ENCODE measurements at regions not wholly inside any gene's neighbourhood (a gene's known extent, or its start where the extent isn't known, plus 50 kb on each side); places are given as distances from the start of the nearest gene placed in this dataset.
A peak's percentile ranks its signal among the peaks of the same experiment; 100 is the strongest.
"Not testable (repeated sequence)": the region's sequence is repeated elsewhere in the genome, so short reads cannot be mapped to it uniquely, and the experiment has no call there.

DNA sequence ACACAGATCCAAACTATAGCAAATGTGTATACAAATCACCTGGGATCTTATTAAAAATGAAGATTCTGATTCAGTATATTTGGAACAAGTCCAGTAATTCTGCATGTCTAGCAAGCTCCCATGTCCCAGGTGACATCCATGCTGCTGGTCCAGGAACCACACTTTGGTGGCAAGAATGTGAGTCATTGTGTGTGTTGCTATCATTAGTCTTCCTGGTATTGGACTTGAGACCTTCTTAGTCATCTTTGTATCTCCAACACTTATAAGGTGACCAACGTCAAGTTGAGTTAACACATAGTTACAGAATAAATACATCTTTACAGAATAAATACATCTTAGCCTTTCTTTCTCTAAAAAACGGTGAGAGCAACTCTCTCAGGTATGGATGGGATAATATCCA lies 107.9 kb upstream of the NDUFV2 start:
- Histone ChIP-seq H3K4me1 (ENCODE audit: control insufficient read depth, insufficient read depth, low read length) (peaks cover 2% of the 10 kb centered on the region), H3K27ac (ENCODE audit: low read length) (no peak overlapping the region), H3K9me3 (ENCODE audit: control insufficient read depth in 2 of 2, low read length in 2 of 2) (peaks cover 0 to 5% of the 10 kb centered on the region in 2 donors), H3K27me3 (ENCODE audit: control insufficient read depth in 1 of 2, insufficient read depth in 2 of 2, low read length in 2 of 2) (no peaks in the 10 kb centered on the region), H3K4me3 (ENCODE audit: low read length in 2 of 2) (no peak overlapping the region), H3K36me3 (ENCODE audit: control insufficient read depth in 2 of 2, insufficient read depth in 2 of 2, low read length in 2 of 2) (no peaks in the 10 kb centered on the region), H3K9ac (ENCODE audit: low read length in 2 of 2) (no peak overlapping the region)

- Histone ChIP-seq H3K36me3 (ENCODE audit: control insufficient read depth in 2 of 2, insufficient read depth in 2 of 2, low read length in 2 of 2) (no peaks in the 10 kb centered on the region), H3K9me3 (ENCODE audit: control insufficient read depth in 2 of 2, low read length in 2 of 2) (peaks cover 0 to 5% of the 10 kb centered on the region in 2 donors), H3K27me3 (ENCODE audit: control insufficient read depth in 1 of 2, insufficient read depth in 2 of 2, low read length in 2 of 2) (no peaks in the 10 kb centered on the region), H3K9ac (ENCODE audit: low read length in 2 of 2) (no peak overlapping the region), H3K27ac (ENCODE audit: low read length) (no peak overlapping the region), H3K4me1 (ENCODE audit: control insufficient read depth, insufficient read depth, low read length) (peaks cover 2% of the 10 kb centered on the region), H3K4me3 (ENCODE audit: low read length in 2 of 2) (no peak overlapping the region)
These were observed 107.4 kb upstream of the NDUFV2 start for GRCh38 chr18:8995096-8995495.

- Histone ChIP-seq H3K4me3 (ENCODE audit: low read length in 2 of 2) (no peak overlapping the region), H3K9ac (ENCODE audit: low read length in 2 of 2) (no peak overlapping the region), H3K27me3 (ENCODE audit: control insufficient read depth in 1 of 2, insufficient read depth in 2 of 2, low read length in 2 of 2) (no peaks in the 10 kb centered on the region), H3K27ac (ENCODE audit: low read length) (no peak overlapping the region), H3K9me3 (ENCODE audit: control insufficient read depth in 2 of 2, low read length in 2 of 2) (peaks cover 0 to 5% of the 10 kb centered on the region in 2 donors), H3K4me1 (ENCODE audit: control insufficient read depth, insufficient read depth, low read length) (peaks cover 15% of the 10 kb centered on the region), H3K36me3 (ENCODE audit: control insufficient read depth in 2 of 2, insufficient read depth in 2 of 2, low read length in 2 of 2) (no peaks in the 10 kb centered on the region)
These were observed 105.6 kb upstream of the NDUFV2 start for GRCh38 chr18:8996771-8997432.

DNA sequence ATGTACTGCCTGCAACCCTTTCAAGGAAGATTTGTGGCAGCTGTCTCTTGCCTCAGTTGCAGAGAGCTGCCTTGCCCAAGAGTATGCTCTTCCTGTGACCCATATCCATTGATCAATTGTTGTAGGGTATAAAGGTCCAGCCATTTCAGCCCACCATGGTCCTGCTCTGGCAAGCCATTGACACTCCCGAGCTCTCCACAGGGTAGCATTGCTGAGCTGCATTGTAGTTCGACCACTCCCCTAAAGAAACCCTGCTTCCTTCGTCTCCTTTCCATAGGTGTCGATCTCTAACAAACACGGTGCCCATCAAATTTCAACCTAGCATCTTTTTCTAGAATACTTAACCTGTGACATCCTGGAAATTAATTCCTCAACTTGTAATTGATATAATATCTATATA lies 104.9 kb upstream of the NDUFV2 start:
- no peak overlapping the region for H3K27ac ChIP-seq (ENCODE audit: low read length)

DNA sequence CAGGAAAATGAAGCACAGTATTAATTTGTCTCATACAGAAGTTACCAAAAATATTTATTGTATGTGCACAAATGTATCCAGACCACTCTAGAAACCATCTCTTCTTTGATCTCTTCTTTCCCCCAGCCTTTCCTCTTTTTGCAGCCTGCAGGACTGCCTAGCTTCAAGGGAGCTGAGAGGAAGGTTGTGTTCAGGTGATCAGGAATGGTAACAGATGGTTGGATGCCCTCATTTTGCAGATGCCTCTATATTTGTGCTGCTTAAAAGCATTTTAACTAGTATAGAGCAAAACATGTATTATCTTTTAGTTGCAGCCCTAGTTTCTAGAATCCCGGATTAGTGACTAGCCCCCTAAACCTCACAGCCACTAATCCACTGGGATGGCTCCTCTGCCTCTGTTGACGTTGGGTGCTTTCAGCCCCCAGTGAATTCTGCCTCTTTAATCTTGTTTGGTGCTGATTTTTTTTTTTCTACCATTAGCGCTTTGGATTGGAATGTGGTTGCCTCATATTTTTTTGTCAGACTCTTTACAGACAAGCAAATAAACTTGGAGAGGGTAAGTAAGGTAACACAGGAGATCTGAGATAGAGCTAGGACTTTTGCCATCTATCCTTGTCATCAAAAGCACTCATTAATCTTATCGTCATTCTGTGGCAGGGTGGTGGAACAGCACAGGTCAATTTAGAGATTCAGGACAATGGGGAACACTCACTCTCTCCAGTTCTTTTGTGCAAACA lies 103.8 kb upstream of the NDUFV2 start:
- Histone ChIP-seq H3K27ac (ENCODE audit: low read length) (no peak overlapping the region), H3K4me3 (ENCODE audit: low read length in 2 of 2) (no peak overlapping the region), H3K4me1 (ENCODE audit: control insufficient read depth, insufficient read depth, low read length) (peaks cover 15% of the 10 kb centered on the region), H3K9ac (ENCODE audit: low read length in 2 of 2) (no peak overlapping the region), H3K27me3 (ENCODE audit: control insufficient read depth in 1 of 2, insufficient read depth in 2 of 2, low read length in 2 of 2) (no peaks in the 10 kb centered on the region), H3K36me3 (ENCODE audit: control insufficient read depth in 2 of 2, insufficient read depth in 2 of 2, low read length in 2 of 2) (no peaks in the 10 kb centered on the region), H3K9me3 (ENCODE audit: control insufficient read depth in 2 of 2, low read length in 2 of 2) (peaks cover 0 to 5% of the 10 kb centered on the region in 2 donors)

More for the DNA sequence above, 104.9 kb upstream of the NDUFV2 start:
- no peak overlapping the region for H3K4me3 ChIP-seq (ENCODE audit: low read length in 2 of 2)
- no peak overlapping the region for H3K9ac ChIP-seq (ENCODE audit: low read length in 2 of 2)
- H3K36me3 ChIP-seq (ENCODE audit: control insufficient read depth in 2 of 2, insufficient read depth in 2 of 2, low read length in 2 of 2), result no peaks in the 10 kb centered on the region
- peaks cover 0 to 5% of the 10 kb centered on the region in 2 donors for H3K9me3 ChIP-seq (ENCODE audit: control insufficient read depth in 2 of 2, low read length in 2 of 2)
- H3K4me1 ChIP-seq (ENCODE audit: control insufficient read depth, insufficient read depth, low read length), result peaks cover 15% of the 10 kb centered on the region
- H3K27me3 ChIP-seq (ENCODE audit: control insufficient read depth in 1 of 2, insufficient read depth in 2 of 2, low read length in 2 of 2), result no peaks in the 10 kb centered on the region

- Histone ChIP-seq H3K9me3 (ENCODE audit: control insufficient read depth in 2 of 2, low read length in 2 of 2) (peaks cover 0 to 5% of the 10 kb centered on the region in 2 donors), H3K9ac (ENCODE audit: low read length in 2 of 2) (no peak overlapping the region), H3K27ac (ENCODE audit: low read length) (no peak overlapping the region), H3K4me1 (ENCODE audit: control insufficient read depth, insufficient read depth, low read length) (peaks cover 15% of the 10 kb centered on the region), H3K4me3 (ENCODE audit: low read length in 2 of 2) (no peak overlapping the region), H3K27me3 (ENCODE audit: control insufficient read depth in 1 of 2, insufficient read depth in 2 of 2, low read length in 2 of 2) (no peaks in the 10 kb centered on the region), H3K36me3 (ENCODE audit: control insufficient read depth in 2 of 2, insufficient read depth in 2 of 2, low read length in 2 of 2) (no peaks in the 10 kb centered on the region)
These were observed 102.6 kb upstream of the NDUFV2 start for GRCh38 chr18:8999872-9000271.

DNA sequence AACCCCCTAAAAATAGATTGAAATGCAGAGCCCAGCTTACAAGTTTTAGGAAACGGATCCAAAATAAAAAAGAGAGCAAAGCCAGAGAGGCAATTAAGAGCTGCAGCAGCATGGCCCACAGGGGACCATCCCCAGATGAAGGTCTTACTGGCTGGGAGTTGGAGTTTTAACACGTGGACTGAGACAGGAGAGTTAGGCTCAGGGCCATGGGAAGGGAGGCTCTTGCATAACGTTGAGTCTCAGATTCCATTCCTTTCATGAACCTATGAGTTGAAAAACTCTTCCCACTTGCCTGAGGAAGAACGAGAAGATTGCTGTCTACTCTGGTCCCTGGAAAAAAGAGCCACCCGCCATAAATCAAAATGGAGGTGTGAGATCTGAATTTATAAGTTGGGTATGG lies 101.8 kb upstream of the NDUFV2 start:
- Histone ChIP-seq H3K27ac (ENCODE audit: low read length) (peak overlapping the region; percentile 53), H3K9ac (ENCODE audit: low read length in 2 of 2) (no peak overlapping the region), H3K4me1 (ENCODE audit: control insufficient read depth, insufficient read depth, low read length) (peaks cover 15% of the 10 kb centered on the region), H3K9me3 (ENCODE audit: control insufficient read depth in 2 of 2, low read length in 2 of 2) (peaks cover 0 to 5% of the 10 kb centered on the region in 2 donors), H3K4me3 (ENCODE audit: low read length in 2 of 2) (no peak overlapping the region), H3K27me3 (ENCODE audit: control insufficient read depth in 1 of 2, insufficient read depth in 2 of 2, low read length in 2 of 2) (no peaks in the 10 kb centered on the region), H3K36me3 (ENCODE audit: control insufficient read depth in 2 of 2, insufficient read depth in 2 of 2, low read length in 2 of 2) (no peaks in the 10 kb centered on the region)

DNA sequence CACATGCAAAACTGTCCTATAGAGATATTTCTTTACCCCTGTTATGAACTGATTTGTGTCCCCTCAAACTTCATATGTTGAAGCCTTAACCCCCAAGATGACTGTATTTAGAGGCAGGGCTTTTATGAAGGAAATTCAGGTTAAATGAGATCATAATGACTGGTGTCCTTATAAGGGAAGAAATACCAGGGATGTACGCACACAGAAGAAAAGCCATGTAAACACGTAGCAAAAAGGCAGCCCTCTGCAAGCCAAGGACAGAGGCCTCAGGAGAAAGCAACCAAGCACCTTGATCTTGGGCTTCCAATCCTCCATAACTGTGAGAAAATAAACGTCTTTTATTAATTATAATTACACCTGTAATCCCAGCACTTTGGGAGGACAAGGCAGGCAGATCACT lies 101.3 kb upstream of the NDUFV2 start:
- Histone ChIP-seq H3K27me3 (ENCODE audit: control insufficient read depth in 1 of 2, insufficient read depth in 2 of 2, low read length in 2 of 2) (no peaks in the 10 kb centered on the region), H3K27ac (ENCODE audit: low read length) (peak overlapping the region; percentile 53), H3K4me1 (ENCODE audit: control insufficient read depth, insufficient read depth, low read length) (peaks cover 15% of the 10 kb centered on the region), H3K36me3 (ENCODE audit: control insufficient read depth in 2 of 2, insufficient read depth in 2 of 2, low read length in 2 of 2) (no peaks in the 10 kb centered on the region), H3K4me3 (ENCODE audit: low read length in 2 of 2) (no peak overlapping the region), H3K9ac (ENCODE audit: low read length in 2 of 2) (no peak overlapping the region), H3K9me3 (ENCODE audit: control insufficient read depth in 2 of 2, low read length in 2 of 2) (peaks cover 0 to 5% of the 10 kb centered on the region in 2 donors)

- no peak overlapping the region for H3K27ac ChIP-seq (ENCODE audit: low read length)
- H3K4me1 ChIP-seq (ENCODE audit: control insufficient read depth, insufficient read depth, low read length), result peaks cover 15% of the 10 kb centered on the region
- no peaks in the 10 kb centered on the region for H3K27me3 ChIP-seq (ENCODE audit: control insufficient read depth in 1 of 2, insufficient read depth in 2 of 2, low read length in 2 of 2)
- H3K36me3 ChIP-seq (ENCODE audit: control insufficient read depth in 2 of 2, insufficient read depth in 2 of 2, low read length in 2 of 2), result no peaks in the 10 kb centered on the region
- H3K4me3 ChIP-seq (ENCODE audit: low read length in 2 of 2), result no peak overlapping the region
- H3K9ac ChIP-seq (ENCODE audit: low read length in 2 of 2), result no peak overlapping the region
- no peaks in the 10 kb centered on the region for H3K9me3 ChIP-seq (ENCODE audit: control insufficient read depth in 2 of 2, low read length in 2 of 2)
These were observed 98.9 kb upstream of the NDUFV2 start for GRCh38 chr18:9003406-9004100.

DNA sequence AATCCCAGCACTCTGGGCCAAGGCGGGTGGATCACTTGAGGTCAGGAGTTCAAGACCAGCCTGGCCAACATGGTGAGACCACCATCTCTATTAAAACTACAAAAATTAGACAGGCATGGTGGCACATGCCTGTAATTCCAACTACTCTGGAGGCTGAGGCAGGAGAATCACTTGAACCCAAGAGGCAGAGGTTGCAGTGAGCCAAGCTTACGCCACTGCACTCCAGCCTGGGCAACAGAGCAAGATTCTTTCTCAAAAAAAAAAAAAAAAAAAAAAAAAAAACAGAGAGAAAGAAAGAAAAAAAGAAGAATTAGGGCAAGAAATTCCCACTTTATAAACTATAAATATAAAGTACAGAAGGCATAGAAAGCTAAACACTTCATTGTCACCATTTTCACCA lies 98.2 kb upstream of the NDUFV2 start:
- H3K27ac ChIP-seq (ENCODE audit: low read length); H3K9me3 ChIP-seq (ENCODE audit: control insufficient read depth in 2 of 2, low read length in 2 of 2); H3K4me3 ChIP-seq (ENCODE audit: low read length in 2 of 2); H3K9ac ChIP-seq (ENCODE audit: low read length in 2 of 2); H3K36me3 ChIP-seq (ENCODE audit: control insufficient read depth in 2 of 2, insufficient read depth in 2 of 2, low read length in 2 of 2); H3K27me3 ChIP-seq (ENCODE audit: control insufficient read depth in 1 of 2, insufficient read depth in 2 of 2, low read length in 2 of 2): not testable (repeated sequence)
- peaks cover 13% of the 10 kb centered on the region for H3K4me1 ChIP-seq (ENCODE audit: control insufficient read depth, insufficient read depth, low read length)
